ENCODE measurements at regions not wholly inside any gene's neighbourhood (a gene's known extent, or its start where the extent isn't known, plus 50 kb on each side); places are given as distances from the start of the nearest gene placed in this dataset.

- TF ChIP-seq, protein P1, sequence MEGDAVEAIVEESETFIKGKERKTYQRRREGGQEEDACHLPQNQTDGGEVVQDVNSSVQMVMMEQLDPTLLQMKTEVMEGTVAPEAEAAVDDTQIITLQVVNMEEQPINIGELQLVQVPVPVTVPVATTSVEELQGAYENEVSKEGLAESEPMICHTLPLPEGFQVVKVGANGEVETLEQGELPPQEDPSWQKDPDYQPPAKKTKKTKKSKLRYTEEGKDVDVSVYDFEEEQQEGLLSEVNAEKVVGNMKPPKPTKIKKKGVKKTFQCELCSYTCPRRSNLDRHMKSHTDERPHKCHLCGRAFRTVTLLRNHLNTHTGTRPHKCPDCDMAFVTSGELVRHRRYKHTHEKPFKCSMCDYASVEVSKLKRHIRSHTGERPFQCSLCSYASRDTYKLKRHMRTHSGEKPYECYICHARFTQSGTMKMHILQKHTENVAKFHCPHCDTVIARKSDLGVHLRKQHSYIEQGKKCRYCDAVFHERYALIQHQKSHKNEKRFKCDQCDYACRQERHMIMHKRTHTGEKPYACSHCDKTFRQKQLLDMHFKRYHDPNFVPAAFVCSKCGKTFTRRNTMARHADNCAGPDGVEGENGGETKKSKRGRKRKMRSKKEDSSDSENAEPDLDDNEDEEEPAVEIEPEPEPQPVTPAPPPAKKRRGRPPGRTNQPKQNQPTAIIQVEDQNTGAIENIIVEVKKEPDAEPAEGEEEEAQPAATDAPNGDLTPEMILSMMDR (IDR thresholded peaks at IDR 0.05) = no peak
- no peak for TF ChIP-seq POLR2A (IDR thresholded peaks at IDR 0.05)
Observed at GRCh38 chr5:155353231-155353630, 339.7 kb downstream of the KIF4B start.
